Left forelimb (tissue), 1 donor: ENCODE measurements at regions not wholly inside any gene's neighbourhood (a gene's known extent, or its start where the extent isn't known, plus 50 kb on each side); places are given as distances from the start of the nearest gene placed in this dataset.
"Not testable (repeated sequence)": the region's sequence is repeated elsewhere in the genome, so short reads cannot be mapped to it uniquely, and the experiment has no call there.

Experiments
- DNase-seq: peaks from one replicate; pipeline ENCODE4 v3.0.0-alpha.2; 2018; ENCODE audit warnings: low spot score

DNA sequence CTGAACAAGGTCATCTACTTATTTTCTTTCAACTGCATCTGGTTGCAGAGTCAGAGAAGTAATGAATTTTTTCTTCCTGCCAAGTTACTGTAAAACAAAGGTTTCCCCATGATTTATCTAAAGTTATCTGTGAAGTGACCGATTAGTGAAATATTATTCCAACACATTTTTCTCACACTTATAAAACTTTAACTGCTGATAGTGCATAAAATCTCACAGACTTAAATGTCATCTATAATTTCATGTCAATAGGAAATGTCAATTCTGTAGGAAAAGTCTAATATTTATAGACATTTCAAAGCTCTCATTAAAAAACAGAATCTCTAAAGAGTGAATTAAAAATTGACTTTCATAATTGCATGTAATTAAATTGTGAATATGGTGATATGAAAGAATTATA is 397.2 kb downstream of the SLITRK1 start:
- no peak for DNase-seq

DNA sequence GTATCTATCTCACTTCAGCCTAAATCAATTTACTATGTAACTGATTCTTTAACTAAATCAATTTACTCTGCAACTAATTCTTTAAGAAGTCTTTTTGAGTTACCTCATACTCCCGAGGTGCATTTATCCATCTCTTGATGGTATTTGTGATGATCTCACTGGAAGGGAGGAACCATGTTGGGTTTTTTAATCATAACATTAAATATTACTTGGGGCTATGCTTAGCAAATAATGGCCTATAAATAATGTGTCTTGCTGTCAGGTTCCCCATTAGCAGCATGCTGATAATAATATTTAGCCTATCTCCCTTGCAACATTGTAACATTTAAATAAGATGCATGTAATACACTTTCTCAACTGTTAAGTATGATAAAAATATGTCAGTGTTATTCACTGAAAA is 411.3 kb downstream of the SLITRK1 start:
- DNase-seq = no peak

- DNase-seq = no peak
Measured at GRCh38 chr13:83470133-83470797, 412.0 kb downstream of the SLITRK1 start.

GRCh38 chr13:83453723-83454122 is 428.6 kb downstream of the SLITRK1 start:
- no peak for DNase-seq

DNA sequence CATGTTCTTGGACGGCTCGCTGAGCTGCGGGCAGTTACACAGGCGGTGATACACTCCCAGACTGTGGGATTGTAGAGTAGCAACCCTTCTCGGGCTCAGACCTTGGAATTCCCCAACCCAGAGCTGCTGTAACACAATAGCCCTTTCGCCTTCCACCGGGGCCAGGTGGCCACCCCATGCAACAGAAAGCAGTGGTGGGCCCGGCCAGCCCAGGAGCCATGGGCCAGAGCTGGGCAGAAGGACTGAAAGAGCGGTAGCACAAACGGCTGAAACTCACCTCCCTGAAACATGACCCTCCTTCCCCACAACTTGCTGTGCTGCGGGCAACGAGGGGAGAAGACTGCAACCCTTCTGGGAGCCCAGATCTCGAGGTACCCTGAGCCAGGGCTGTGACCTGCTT is 429.0 kb downstream of the SLITRK1 start:
- DNase-seq = no peak

- no peak for DNase-seq
Measured at GRCh38 chr13:83452292-83452950, 429.9 kb downstream of the SLITRK1 start.

- DNase-seq = no peak
Measured at GRCh38 chr13:83450591-83450990, 431.7 kb downstream of the SLITRK1 start.

DNA sequence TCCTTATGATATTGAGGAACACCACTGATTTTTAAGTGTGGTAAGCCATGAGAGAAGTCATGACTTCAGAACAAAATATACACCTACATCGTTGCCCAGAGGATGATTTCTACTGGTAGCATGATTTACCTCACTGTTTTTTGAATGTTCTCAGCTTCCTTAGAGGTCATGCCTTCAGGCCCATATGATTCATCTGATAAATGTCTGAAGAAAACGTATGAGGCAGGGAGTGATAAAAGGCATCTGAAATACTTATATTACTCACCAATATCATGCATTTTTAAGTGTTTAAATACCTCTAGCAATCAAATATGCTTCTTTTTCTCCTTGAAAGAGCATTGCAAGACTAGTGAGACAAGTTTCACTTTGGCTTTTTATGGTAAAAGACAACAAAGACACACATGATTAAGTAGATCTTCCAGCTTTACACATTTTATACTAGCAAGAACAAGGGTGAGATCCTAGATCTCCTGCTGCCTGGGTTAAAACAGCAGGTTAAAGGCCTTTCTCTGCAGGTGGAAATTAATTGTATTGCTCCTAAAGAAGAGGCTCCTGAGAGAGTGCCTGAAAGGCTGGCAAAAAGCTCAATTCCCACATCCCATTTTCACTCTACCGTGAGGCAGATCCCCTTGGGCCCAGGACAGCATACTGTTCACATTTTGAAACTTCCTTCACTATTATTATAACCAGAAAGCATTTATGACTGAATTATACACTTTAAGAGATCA is 432.4 kb downstream of the SLITRK1 start:
- no peak for DNase-seq

DNA sequence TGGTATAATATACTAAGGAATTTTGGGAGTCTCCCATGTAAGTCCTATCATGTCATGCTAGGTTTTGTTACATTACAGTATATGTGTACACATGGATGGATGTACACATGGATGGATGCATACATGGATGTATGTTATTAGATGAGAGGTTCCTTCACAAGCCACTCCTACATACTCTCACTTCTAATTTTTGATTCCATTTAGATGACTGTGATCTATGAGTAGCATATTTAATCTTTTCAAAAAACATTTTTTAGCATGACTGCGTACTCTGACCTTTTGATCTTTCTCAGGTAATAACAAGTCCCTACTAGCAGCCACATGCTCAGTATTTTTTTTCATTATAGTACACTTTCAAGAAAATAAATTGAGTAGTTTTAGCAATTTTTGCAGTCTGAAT is 441.8 kb downstream of the SLITRK1 start:
- DNase-seq = no peak

- DNase-seq = not testable (repeated sequence)
Measured at GRCh38 chr13:83439464-83439863, 442.8 kb downstream of the SLITRK1 start.

DNA sequence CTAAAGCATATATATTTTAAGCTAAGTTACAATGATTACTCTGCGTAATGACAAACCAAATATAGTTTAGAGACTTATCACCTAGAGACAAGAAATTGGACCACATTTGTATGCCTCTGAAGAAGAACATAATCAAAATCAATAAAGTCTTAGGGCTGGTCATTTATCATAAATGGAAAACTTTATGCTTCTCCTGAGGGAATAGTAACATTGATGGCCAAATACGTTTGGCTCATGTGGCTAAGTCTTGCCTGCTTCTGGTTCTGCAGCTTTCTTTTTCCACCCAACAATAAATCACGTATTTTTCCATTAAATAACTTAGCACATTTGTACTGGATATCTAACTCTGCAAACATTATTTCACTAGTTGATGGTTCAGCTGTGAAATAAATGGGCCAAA is 458.4 kb downstream of the SLITRK1 start:
- no peak for DNase-seq

- DNase-seq = no peak
Measured at GRCh38 chr13:83423381-83423780, 458.9 kb downstream of the SLITRK1 start.

GRCh38 chr13:83414393-83414792 is 467.9 kb downstream of the SLITRK1 start:
- DNase-seq = no peak

DNA sequence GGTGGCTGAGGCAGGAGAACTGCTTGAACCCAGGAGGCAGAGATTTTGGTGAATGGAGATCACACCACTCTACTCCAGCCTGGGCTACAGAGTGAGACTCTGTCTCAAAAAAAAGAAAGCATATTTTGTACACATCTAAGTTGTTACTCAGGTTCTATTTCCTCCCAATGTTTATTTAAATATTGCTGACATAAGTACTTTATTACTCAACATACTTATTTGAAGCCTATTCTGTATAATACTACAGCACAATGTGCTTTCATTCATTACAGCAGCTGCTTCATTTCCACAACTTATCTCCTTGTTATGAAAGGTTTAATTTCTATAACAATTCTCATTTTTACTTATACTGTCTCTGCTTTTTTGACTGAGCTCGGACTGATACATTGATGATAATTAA is 495.7 kb downstream of the SLITRK1 start:
- DNase-seq = no peak

DNA sequence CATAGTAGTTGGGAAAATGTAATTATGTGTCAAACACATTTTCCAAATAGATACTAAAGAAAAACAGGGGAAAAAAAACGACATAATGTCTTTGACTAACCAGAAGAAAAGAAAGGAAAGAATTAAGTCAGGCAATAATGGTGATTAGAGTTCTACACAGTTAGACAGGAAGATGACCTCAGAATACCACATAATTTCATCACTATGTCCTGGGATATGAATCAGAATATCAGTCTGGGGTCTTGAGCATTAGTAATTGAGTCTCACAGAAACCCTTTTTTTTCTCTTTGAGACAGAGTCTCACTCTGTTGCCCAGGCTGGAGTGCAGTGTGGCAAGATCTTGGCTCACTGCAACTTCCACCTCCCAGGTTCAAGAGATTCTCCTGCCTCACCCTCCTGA is 503.4 kb downstream of the SLITRK1 start:
- DNase-seq = no peak

- no peak for DNase-seq
Measured at GRCh38 chr13:83377491-83377890, 504.8 kb downstream of the SLITRK1 start.

- no peak for DNase-seq
Measured at GRCh38 chr13:83372786-83373185, 509.5 kb downstream of the SLITRK1 start.

DNA sequence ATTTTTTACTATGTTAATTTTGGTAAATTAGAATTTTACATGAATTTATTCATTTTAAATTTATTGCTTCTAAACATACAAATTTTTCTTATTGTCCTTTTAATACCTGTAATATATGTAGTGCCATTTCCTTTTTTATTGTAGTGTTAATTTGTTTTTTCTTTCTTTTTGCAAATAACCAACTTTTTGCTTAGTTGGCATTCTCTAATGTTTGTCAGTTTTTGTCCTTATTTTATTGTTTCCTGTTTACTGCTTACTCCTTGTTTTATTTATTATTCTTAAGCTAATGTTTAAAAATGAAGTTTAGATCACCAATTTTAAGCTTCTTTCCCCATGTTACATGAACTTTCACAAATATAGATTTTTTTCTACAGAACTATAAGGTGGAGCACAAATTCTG is 516.6 kb downstream of the SLITRK1 start:
- DNase-seq = no peak

GRCh38 chr13:83355041-83355440 is 527.2 kb downstream of the SLITRK1 start:
- no peak for DNase-seq

- no peak for DNase-seq
Measured at GRCh38 chr13:83352391-83352790, 529.9 kb downstream of the SLITRK1 start.

DNA sequence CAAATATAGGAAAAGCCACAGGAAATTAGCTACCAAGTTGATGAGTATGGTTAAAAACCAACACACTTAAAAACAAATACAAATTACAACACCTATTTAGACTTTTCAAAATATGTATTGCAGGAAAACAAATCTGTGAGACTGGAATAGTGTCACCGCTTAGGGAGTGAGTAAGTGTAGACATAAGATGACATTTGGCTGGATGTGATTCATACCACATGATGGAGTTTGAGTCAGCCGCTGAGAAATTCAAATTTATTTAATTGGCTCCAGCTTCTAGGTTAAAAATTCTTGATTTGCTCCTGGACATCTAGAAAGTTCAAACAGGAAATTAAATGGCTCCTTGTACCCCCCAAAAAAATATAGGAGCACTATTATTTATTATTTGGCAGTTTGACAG is 531.7 kb downstream of the SLITRK1 start:
- no peak for DNase-seq

GRCh38 chr13:83344518-83344917 is 537.8 kb downstream of the SLITRK1 start:
- no peak for DNase-seq

DNA sequence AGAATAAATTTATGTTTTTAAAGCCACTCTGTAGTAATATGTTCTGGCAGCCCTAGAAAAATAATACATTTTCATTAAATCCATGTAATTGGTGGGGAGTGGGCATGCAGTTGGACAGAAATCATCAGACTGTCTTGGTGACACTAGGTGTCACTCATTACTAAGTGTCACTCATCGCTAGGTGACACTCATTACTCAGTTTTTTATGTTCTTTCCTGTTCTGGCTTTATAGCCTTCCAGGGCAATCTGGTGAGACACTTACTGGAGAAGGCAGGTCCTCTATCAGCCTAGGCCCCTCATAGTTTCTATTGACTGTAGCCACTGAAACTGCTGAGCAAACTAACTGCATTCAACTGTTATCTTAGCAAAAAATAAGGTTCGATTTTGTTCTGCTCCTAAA is 542.1 kb downstream of the SLITRK1 start:
- DNase-seq = no peak
